NB4 (cell line): ENCODE measurements at regions not wholly inside any gene's neighbourhood (a gene's known extent, or its start where the extent isn't known, plus 50 kb on each side); places are given as distances from the start of the nearest gene placed in this dataset.
A peak's percentile ranks its signal among the peaks of the same experiment; 100 is the strongest.

ENCODE experiments used
- DNase-seq: peaks from one replicate; pipeline ENCODE4 v3.0.0; 2010; ENCODE audit warnings: low read depth
- H3K4me3 ChIP-seq: one replicate; pipeline ENCODE4 v1.5.1; 2011; ENCODE audit warnings: mild to moderate bottlenecking, low read depth, low read length, moderate library complexity
- MYC ChIP-seq: IDR thresholded peaks from 2 replicates; pipeline ENCODE4 v1.6.1; 2011; ENCODE audit warnings: low read depth, low read length
- POLR2A ChIP-seq: IDR thresholded peaks from 2 replicates; pipeline ENCODE4 v1.6.1; 2011; ENCODE audit warnings: mild to moderate bottlenecking; ENCODE audit not compliant: insufficient read length; ENCODE audit errors: extremely low read depth
- TF ChIP-seq, protein P1 (sequence below): IDR thresholded peaks from one replicate; pipeline ENCODE4 v1.5.1; 2012; ENCODE audit warnings: low read depth, low read length
- TF ChIP-seq, protein P2 (sequence below): IDR thresholded peaks from 2 replicates; pipeline ENCODE4 v1.6.1; 2011; ENCODE audit warnings: low read depth, low read length

DNA sequence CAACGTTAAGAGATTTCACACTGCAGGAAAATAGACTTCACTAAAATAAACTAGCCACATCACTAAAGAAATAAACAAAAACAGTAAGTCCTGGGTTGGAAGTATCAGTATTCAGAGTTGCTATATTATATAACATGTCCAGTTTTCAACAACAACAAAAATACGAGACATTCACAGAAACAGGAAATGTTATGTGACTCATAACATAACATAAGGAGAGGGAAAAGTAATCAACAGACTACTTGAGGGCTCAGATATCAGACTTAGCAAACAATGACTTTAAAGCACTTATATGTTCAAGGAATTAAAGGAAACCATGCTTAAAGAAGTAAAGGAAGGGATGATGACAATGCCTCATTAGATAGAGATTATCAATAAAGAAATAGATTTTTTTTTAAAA lies 73.5 kb upstream of the MKLN1 start:
- TF ChIP-seq, protein P1, sequence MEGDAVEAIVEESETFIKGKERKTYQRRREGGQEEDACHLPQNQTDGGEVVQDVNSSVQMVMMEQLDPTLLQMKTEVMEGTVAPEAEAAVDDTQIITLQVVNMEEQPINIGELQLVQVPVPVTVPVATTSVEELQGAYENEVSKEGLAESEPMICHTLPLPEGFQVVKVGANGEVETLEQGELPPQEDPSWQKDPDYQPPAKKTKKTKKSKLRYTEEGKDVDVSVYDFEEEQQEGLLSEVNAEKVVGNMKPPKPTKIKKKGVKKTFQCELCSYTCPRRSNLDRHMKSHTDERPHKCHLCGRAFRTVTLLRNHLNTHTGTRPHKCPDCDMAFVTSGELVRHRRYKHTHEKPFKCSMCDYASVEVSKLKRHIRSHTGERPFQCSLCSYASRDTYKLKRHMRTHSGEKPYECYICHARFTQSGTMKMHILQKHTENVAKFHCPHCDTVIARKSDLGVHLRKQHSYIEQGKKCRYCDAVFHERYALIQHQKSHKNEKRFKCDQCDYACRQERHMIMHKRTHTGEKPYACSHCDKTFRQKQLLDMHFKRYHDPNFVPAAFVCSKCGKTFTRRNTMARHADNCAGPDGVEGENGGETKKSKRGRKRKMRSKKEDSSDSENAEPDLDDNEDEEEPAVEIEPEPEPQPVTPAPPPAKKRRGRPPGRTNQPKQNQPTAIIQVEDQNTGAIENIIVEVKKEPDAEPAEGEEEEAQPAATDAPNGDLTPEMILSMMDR: no peak
- H3K4me3 ChIP-seq: no peak overlapping the region
- DNase-seq: no peak

DNA sequence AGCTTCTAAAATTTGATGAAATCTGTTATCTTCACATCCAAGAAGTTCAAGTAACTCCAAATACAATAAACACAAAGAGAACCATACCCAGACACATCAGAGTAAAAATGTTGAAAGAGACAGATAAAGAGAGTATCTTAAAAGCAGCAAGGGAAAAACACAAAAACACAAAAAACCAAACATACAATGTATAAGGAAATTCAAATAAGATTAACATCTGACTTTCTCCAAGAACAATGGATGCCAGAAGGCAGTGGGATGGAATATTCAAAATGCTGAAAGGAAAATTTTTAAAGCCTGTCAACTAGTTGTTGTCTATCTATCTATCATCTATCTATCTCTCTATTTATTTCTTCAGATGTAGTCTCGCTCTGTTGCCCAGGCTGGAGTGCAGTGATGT lies 72.4 kb upstream of the MKLN1 start:
- no peak for TF ChIP-seq POLR2A
- TF ChIP-seq, protein P2, sequence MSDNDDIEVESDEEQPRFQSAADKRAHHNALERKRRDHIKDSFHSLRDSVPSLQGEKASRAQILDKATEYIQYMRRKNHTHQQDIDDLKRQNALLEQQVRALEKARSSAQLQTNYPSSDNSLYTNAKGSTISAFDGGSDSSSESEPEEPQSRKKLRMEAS: no peak
- TF ChIP-seq MYC: no peak
- TF ChIP-seq, protein P1: no peak
- no peak for DNase-seq
- no peak overlapping the region for H3K4me3 ChIP-seq

DNA sequence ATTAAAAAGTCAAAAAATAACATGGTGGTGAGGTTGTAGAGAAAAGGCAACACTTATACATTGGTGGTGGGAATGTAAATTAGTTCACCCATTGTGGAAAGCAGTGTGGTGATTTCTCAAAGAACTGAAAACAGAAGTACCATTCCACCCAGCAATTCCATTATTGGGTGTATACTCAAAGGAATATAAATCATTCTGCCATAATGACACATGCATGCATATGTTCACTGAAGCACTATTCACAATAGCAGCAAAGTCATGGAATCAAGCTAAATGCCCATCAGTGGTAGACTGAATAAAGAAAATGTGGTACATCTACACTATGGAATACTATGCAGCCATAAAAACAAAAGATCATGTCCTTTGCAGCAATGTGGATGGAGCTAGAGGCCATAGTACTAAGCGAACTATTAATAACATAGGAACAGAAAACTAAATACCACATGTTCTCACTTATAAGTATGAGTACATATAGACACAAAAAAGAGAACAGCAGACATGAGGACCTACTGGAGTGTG lies 66.1 kb upstream of the MKLN1 start:
- no peak for DNase-seq
- TF ChIP-seq, protein P2: no peak
- no peak for TF ChIP-seq MYC
- TF ChIP-seq POLR2A: no peak
- TF ChIP-seq, protein P1: no peak
- H3K4me3 ChIP-seq: no peak overlapping the region

DNA sequence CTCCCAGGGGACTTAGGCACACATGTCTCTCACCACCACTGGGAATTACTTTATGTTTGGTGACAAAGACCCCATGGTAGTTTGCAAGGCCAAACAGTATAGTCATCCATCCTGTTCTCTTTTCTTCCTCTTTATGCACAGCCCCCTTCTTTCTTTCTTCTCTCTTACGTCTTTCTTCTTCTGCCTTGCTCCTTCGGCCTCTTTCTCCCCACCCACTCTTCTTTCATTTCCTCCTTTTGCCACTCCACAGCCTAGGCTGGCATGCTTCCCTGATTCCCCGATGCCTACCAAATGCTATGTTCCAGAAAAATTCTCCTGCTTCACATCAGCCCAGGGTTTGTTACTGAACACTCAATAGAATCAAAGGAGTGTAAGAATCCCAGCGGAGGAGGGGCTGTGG lies 62.4 kb upstream of the MKLN1 start:
- H3K4me3 ChIP-seq: no peak overlapping the region
- DNase-seq: peak; percentile 40
- TF ChIP-seq MYC (no peak), POLR2A (no peak)
- TF ChIP-seq, protein P2: no peak
- TF ChIP-seq, protein P1: no peak

DNA sequence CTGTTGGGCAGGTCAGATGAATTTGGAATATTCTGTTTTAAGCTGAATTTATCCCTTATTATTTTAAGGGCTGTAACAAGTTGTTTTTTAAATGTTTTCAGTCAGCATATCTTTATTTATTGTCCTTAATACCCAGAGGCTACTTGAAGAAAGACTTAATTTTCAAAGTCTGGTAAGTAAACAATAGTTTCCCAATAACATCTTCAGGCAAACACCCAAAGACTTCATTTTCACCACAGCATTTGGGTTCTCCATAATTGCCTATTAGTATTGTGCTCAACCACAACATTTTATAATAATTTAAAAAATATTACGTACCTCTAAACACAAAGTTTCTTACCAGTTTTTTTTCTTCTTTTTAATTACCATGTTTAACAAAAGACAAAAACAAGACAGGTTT lies 60.0 kb upstream of the MKLN1 start:
- DNase-seq: no peak
- no peak overlapping the region for H3K4me3 ChIP-seq
- TF ChIP-seq, protein P1: no peak
- TF ChIP-seq MYC (no peak), POLR2A (no peak)
- TF ChIP-seq, protein P2: no peak

DNA sequence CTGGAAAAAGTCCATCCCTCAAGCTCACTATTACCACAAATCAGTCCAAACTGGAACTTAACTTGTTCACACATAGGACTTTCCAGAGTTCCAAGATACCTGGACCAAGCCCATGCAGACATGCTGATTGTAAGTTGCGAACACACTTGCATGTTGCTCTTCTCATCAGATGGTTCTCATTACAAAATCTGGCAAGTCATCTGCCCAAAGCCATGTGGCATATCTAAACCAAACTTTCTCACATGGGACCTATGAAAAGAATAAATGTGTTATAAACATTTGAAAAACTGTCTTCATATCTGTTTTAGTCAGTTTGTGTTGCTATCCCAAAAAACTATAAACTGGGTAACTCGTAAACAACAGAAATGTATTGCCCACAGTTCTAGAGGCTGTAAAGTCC lies 58.8 kb upstream of the MKLN1 start:
- no peak for DNase-seq
- TF ChIP-seq MYC (no peak), POLR2A (no peak)
- TF ChIP-seq, protein P1: no peak
- TF ChIP-seq, protein P2: no peak
- H3K4me3 ChIP-seq: no peak overlapping the region
